Eye (tissue), 1 donor: ENCODE measurements at regions not wholly inside any gene's neighbourhood (a gene's known extent, or its start where the extent isn't known, plus 50 kb on each side); places are given as distances from the start of the nearest gene placed in this dataset.

Source experiments
- DNase-seq: peaks from one replicate; pipeline ENCODE4 v3.0.0-alpha.2; 2015

- DNase-seq: no peak
Observed at GRCh38 chr11:80621871-80622270, 1181.0 kb upstream of the TENM4 start.

GRCh38 chr11:80620867-80621266, 1180.0 kb upstream of the TENM4 start:
- no peak for DNase-seq

GRCh38 chr11:80617156-80617555, 1176.3 kb upstream of the TENM4 start:
- DNase-seq: no peak

DNA sequence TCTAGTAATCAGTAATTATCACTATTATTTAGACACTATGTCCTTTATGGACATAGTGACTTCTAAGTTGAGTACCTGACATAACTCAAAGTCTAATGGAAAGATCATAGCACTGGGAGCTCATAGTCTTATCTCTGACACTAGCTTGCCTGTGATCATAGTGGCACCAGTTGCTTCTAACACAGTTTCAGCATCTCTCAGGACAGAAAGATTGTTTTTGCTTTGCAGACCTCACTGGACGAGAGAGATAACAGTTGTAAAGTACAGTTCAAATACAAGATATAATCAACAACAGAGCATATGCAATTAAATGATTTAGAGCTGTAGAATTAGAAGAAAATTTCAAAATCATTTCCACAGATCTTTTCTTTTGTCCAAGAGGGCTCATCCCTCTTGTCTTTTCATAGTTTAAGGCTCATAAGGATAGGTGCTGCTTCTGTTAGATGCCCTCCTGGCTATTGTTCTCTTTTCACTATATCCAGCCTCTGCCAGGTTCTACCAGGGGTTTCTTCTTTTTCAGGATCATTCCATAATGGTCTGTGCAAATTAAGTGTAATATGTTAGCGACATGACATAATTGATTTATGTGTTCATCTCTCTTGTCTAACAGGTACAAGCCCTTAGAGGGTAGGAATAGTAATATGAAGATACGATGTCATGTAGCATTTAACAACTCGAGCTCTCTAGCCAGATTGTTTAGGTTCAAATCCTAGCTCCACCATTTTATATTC, 1175.4 kb upstream of the TENM4 start:
- no peak for DNase-seq

DNA sequence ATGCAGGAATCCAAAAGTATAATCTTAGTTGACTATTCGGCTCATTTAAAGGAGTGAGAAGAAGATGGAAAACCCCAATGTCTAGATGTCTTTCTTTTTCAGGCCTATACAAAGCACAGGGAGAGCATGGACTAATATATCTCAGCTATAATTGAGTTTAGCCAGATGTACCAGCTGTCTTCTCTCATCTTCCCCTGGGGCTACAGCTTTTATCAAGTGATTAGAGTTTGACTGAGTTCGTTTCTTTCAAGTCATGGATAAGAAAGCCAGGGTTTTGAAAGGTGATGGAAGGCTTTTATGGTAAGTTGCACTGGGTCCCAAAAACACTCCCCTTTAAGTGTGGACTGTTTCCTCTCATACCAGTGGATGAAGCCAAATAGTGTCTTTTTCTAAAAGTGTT, 1172.8 kb upstream of the TENM4 start:
- peak; percentile 17 for DNase-seq

DNA sequence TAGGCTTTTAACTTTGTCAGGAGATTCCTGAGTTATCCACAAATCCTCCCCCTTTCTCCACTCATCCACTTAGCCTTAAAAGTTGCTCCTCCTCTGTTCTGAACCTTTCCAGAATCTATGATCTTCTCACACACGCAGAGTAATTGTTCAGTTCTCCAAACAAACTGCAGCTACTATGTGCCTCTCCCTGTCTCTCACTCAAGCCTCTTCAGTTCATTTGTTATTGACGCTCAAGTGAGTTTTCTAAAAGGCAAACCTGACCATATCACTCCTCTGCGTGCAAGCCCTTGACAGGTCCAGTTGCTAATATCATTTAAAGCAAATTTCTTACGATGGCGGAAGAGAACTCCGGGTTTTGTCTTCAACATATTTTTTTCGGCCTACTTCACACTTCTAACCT, 1169.7 kb upstream of the TENM4 start:
- DNase-seq: peak; percentile 42

DNA sequence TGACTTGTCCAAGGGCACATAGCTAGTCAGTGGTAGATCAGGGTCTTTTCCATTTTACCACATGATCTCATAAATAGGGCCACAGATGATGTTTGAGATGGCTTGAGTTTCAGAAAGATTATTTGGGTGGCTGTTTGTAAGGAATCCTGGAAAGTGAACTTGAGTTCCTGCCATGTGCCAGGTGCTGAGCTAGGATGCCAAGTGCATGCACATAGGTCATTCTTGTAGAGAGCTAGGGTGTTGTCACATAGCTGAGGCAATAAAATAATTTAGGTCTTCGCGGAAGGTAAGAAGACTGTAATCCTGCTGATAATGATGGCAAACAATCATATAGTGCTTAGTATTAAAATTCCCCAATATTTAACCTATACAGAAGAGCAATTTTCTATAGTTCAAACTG, 1162.6 kb upstream of the TENM4 start:
- no peak for DNase-seq

- DNase-seq: no peak
Observed at GRCh38 chr11:80598905-80599304, 1158.1 kb upstream of the TENM4 start.

- no peak for DNase-seq
Observed at GRCh38 chr11:80596291-80596810, 1155.5 kb upstream of the TENM4 start.

- peak; percentile 4 for DNase-seq
Observed at GRCh38 chr11:80595011-80595410, 1154.2 kb upstream of the TENM4 start.

GRCh38 chr11:80593648-80594374, 1153.0 kb upstream of the TENM4 start:
- DNase-seq: peak; percentile 3

DNA sequence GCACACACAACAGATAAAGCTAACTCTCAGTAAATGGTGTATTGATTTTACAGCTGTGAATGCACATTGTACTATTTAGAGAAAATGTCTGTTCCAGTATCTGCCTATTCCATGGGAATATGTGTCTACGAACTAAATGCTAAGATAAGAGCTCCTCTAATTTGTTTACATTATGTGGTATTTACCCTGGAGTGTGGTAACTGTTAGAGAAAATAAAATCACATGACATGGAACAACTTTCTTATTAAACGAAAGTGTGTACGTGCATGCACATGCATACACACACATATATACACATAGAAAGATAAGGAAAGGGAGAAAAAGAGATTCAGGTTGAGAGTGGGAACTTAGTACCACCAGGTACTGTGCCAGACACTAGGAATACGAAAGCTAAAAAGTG, 1151.7 kb upstream of the TENM4 start:
- DNase-seq: no peak

GRCh38 chr11:80587906-80588305, 1147.1 kb upstream of the TENM4 start:
- DNase-seq: no peak

GRCh38 chr11:80586464-80586863, 1145.6 kb upstream of the TENM4 start:
- no peak for DNase-seq

DNA sequence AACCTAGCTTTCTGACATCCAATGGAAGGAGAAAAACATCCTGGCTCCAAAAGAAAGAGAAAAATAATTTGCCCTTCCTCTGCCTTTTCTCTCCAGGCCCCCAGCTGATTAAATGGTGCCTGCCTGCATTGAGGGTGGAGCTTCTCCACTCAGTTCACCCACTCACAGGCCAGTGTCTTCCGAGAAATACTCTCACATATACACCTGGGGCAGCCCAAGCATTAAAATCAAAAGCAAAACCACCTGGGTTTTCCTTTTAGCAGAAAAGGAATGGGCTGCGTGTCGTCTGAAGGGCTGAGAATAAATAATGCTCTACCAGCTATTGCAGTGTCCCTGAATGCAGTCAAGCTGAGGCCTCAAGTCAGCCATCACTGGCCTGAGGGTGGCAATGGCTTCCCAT, 1143.8 kb upstream of the TENM4 start:
- DNase-seq: no peak

GRCh38 chr11:80569832-80570231, 1129.0 kb upstream of the TENM4 start:
- DNase-seq: no peak

GRCh38 chr11:80565231-80565630, 1124.4 kb upstream of the TENM4 start:
- DNase-seq: no peak

GRCh38 chr11:80562523-80563125, 1121.8 kb upstream of the TENM4 start:
- peak; percentile 24 for DNase-seq

DNA sequence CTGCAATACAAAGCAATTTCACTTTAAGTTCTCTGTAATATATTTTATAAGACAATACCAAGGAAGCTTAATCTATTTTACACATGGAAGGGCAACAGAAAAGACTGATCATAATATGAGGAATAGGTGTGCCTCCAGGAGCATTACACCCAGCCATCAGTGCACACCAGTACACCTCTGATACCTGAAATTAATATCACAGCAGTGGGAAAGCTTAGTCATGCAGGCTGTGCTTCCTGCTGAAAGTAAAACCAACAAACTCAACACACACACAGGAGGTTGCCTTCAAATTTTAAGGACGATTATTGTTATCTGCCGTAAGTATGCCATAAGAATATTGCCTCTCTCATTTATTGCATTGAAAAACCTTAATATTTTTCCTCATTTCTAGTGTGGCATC, 1119.1 kb upstream of the TENM4 start:
- no peak for DNase-seq

- DNase-seq: no peak
Observed at GRCh38 chr11:80553565-80553964, 1112.7 kb upstream of the TENM4 start.

DNA sequence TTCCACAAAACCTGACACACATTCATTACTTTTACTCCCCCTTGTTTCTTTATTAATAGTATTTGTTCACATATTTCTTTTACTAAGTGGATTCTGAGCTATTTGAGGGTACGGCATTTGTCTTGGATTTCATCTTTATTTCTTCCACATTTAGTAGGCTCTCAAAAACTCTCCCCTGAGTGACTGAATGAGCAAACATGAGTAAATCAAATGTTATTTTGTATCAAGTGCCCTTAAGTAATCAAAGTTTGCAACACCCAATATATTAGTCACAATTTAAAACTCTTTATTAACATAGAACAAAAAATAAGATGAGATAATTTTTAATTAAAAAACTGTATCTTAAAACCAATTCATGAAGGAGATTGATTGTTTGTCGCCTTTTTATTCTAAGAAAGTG, 1101.9 kb upstream of the TENM4 start:
- no peak for DNase-seq

DNA sequence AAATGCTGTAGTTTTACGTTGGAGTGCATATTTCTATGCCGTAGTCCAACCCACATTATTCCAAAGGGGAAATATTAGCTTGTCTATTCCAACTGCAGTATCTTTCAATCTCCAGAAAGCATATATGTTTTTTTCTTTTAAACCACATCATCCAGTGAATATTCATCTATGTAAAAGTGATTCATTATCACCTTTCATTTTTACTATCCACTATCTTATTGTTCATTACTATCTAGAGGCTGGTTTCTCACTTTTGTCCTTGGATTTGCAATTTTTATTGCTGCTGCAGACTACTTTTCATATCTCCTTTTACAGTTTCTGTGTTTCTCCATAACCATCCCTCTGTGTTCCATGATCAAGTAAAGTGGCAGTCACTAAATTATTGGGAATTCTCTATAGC, 1097.2 kb upstream of the TENM4 start:
- DNase-seq: no peak

DNA sequence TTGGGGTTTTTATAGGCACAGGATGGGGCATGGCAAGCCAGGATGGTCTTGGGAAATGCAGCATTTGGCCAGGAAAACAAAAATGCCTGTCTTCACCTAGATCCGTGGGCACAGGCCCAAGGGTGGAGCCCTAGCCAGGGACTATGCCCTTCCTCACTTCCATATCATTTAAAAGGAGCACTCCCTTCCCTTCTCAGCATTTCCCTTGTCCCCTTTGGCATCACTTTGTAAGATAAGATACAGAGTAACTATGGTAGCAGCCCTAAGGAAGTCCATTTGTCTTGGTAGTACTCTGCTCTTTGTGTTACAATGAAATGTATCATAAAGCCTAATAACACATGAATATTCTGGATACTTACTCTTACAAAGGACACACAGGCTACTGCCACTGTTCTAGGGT, 1092.6 kb upstream of the TENM4 start:
- no peak for DNase-seq

GRCh38 chr11:80532633-80533232, 1091.9 kb upstream of the TENM4 start:
- no peak for DNase-seq
